Upper lobe of right lung (tissue), 1 donor: ENCODE measurements at regions not wholly inside any gene's neighbourhood (a gene's known extent, or its start where the extent isn't known, plus 50 kb on each side); places are given as distances from the start of the nearest gene placed in this dataset.

ENCODE experiments used
- ATAC-seq: fragments of 200-7000 bp; cut with Tn5 transposase; one replicate; pipeline ENCODE4 v1.9.1; 2020; ENCODE audit warnings: mild to moderate bottlenecking, moderate library complexity
- DNase-seq: peaks from one replicate; pipeline ENCODE4 v3.0.0-alpha.2; 2020
- H3K27ac ChIP-seq: fragments of 200-600 bp; one replicate; pipeline ENCODE4 v1.8.0; 2022
- H3K27me3 ChIP-seq: fragments of 200-600 bp; one replicate; pipeline ENCODE4 v1.8.0; 2022; ENCODE audit warnings: mild to moderate bottlenecking
- H3K36me3 ChIP-seq: fragments of 200-600 bp; one replicate; pipeline ENCODE4 v1.8.0; 2022
- H3K4me1 ChIP-seq: fragments of 200-600 bp; one replicate; pipeline ENCODE4 v1.8.0; 2022
- H3K4me3 ChIP-seq: fragments of 200-600 bp; one replicate; pipeline ENCODE4 v1.8.0; 2022; ENCODE audit warnings: mild to moderate bottlenecking
- H3K9me3 ChIP-seq: fragments of 200-600 bp; one replicate; pipeline ENCODE4 v1.8.0; 2022
- intact Hi-C: fragments of 100-400 bp; cut with DNase I; formaldehyde crosslinking; loops from one replicate; pipeline ENCODE4 v1.11.0; 2022
- TF ChIP-seq, protein P1 (sequence below): fragments of 200-600 bp; IDR thresholded peaks from one replicate; pipeline ENCODE4 v1.8.0; 2022; ENCODE audit warnings: antibody characterized with exemption
- donor health status: DM: no; HTN: yes; CAD: no; lungs with severe emphysema.

DNA sequence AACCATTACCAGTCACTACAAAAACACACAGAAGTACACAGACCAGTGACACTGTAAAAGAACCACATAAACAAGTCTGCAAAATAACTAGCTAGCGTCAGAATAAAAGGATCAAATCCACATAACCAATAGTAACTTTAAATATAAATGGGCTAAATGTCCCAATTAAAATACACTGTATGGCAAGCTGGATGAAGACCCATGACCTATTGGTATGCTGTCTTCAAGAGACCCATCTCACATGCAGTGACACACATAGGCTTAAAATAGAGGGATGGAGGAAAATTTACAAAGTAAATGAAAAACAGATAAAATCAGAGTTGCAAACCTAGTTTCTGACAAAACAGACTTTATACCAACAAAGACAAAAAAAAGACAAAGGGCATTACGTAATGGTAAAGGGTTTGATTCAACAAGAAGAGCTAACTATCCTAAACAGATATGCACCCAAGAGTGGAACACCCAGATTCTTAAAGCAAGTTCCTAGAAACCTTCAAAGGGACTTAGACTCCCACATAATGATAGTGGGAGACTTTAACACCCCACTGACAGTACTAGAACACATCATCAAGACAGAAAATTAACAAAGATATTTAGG lies 196.9 kb downstream of the TBX15 start:
- ATAC-seq: no peak

DNA sequence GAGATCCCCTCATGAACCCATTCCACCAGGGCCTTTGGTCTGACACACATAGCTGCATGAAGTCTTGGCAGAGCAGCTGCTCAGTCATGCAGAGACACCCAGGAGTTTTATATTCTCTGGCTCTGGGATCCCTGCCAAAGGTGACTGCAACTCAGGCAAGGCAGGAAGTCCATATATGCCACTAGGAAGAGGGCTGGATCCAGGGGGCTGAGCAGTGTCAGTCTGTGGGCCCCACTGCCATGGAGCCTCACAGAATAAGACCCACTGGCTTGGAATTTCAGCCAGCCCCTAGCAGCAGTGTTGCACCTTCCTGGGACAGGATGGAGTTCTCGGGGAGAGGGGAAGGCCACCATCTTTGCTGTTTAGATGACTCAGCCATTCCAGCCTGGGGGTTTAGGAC lies 199.7 kb downstream of the TBX15 start:
- intact Hi-C loops: no loop called here
- DNase-seq (no peak), ATAC-seq (no peak)

More for the DNA sequence above, 196.9 kb downstream of the TBX15 start:
- no peak overlapping the region for H3K27ac ChIP-seq
- TF ChIP-seq, protein P1, sequence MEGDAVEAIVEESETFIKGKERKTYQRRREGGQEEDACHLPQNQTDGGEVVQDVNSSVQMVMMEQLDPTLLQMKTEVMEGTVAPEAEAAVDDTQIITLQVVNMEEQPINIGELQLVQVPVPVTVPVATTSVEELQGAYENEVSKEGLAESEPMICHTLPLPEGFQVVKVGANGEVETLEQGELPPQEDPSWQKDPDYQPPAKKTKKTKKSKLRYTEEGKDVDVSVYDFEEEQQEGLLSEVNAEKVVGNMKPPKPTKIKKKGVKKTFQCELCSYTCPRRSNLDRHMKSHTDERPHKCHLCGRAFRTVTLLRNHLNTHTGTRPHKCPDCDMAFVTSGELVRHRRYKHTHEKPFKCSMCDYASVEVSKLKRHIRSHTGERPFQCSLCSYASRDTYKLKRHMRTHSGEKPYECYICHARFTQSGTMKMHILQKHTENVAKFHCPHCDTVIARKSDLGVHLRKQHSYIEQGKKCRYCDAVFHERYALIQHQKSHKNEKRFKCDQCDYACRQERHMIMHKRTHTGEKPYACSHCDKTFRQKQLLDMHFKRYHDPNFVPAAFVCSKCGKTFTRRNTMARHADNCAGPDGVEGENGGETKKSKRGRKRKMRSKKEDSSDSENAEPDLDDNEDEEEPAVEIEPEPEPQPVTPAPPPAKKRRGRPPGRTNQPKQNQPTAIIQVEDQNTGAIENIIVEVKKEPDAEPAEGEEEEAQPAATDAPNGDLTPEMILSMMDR: no peak
- H3K4me3 ChIP-seq: no peak overlapping the region
- no peaks in the 10 kb centered on the region for H3K4me1 ChIP-seq
- no peaks in the 10 kb centered on the region for H3K36me3 ChIP-seq
- intact Hi-C loops: no loop called here
- no peaks in the 10 kb centered on the region for H3K9me3 ChIP-seq
- DNase-seq: no peak
- H3K27me3 ChIP-seq: no peaks in the 10 kb centered on the region

DNA sequence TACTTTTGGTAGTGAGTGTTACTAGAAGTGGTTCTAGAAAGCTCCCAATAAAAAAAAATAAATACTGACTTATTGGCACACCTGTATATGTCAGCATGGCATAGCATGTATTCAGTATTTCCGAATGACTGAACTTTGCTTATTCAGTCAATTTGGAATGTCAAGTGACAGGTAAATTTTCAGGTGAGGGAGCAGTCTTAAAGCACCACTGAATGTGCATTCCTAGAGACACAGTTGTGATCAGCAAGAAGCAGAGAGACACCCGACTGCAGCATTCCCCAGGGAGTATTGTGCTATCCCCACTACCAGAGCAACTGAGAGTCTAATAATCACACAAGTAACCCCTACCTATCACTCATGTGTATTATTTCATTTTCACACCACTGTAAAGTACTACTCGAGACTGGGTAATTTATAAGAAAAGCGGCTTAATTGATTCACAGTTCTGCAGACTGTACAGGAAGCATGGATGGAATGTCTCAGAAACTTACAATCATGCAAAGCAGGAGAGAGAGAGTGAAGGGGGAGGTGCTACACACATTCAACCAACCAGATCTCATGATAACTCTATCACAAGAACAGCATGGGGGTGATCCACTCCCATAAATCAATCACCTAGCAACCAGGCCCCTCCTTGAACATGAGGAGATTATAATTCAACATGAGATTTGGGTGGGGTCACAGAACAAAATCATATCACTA lies 201.5 kb downstream of the TBX15 start:
- Histone ChIP-seq H3K4me3 (no peak overlapping the region), H3K27me3 (no peaks in the 10 kb centered on the region), H3K4me1 (no peaks in the 10 kb centered on the region), H3K9me3 (no peaks in the 10 kb centered on the region), H3K27ac (no peak overlapping the region), H3K36me3 (no peaks in the 10 kb centered on the region)
- DNase-seq (no peak), ATAC-seq (no peak)
- TF ChIP-seq, protein P1: no peak
- intact Hi-C loops: no loop called here

More for the DNA sequence above, 199.7 kb downstream of the TBX15 start:
- TF ChIP-seq, protein P1: no peak
- H3K4me1 ChIP-seq: no peaks in the 10 kb centered on the region
- no peaks in the 10 kb centered on the region for H3K9me3 ChIP-seq
- no peak overlapping the region for H3K27ac ChIP-seq
- no peaks in the 10 kb centered on the region for H3K36me3 ChIP-seq
- no peak overlapping the region for H3K4me3 ChIP-seq
- H3K27me3 ChIP-seq: no peaks in the 10 kb centered on the region

DNA sequence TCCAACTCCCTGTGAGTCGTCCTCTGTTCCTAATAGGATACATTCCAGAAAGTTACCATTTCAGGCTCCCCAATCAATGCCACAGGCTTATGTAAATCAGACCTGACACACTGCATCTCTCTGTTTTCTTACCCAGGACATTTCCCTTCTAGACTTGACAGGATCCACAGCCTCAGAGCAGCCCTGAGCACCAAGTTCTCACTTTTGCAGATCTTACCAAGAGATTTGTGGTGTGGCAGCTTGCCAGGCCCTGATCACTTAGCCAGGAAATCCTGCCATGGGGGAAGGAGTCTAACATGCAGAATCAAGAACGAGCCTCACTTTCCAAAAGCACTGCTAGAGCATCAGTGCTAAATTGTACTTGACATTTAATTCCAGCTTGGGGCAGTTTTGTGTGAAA lies 202.9 kb downstream of the TBX15 start:
- intact Hi-C loops: no loop called here
- Histone ChIP-seq H3K27ac (no peak overlapping the region), H3K4me3 (no peak overlapping the region), H3K4me1 (no peaks in the 10 kb centered on the region), H3K36me3 (no peaks in the 10 kb centered on the region), H3K27me3 (no peaks in the 10 kb centered on the region), H3K9me3 (no peaks in the 10 kb centered on the region)
- ATAC-seq (no peak), DNase-seq (no peak)
- TF ChIP-seq, protein P1: no peak

DNA sequence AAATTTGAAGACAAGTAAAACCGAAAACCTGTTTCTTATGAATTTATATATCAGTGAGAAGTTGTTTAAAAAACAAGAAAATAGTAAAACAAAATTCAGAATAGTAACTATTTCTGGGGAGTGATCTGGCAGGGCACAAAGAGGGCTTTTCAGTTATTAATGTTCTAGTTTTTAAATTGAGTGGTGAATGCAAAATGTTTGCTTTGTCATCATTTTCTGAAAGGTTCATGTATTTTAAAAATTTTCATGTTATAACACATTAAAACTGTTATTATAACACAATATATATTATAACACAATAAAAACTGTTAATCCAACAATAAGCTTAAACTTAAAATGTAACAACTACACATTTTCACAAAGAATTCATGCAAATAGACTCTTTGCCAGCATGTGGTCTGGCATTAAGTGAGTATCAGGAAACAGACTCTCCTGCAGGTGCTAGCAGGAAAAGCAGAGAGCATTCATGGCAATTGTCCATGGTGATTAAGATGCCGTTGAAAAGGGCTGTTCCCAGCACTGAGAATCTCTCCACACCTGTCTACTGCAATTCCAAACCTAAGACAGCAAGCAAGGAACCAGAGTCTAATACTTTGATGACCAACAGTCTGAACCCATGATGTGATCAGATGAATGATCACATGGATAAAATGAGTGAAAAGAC lies 204.9 kb downstream of the TBX15 start:
- no peaks in the 10 kb centered on the region for H3K36me3 ChIP-seq
- no peaks in the 10 kb centered on the region for H3K27me3 ChIP-seq
- H3K9me3 ChIP-seq: no peaks in the 10 kb centered on the region
- H3K4me3 ChIP-seq: no peak overlapping the region
- intact Hi-C loops: no loop called here
- H3K27ac ChIP-seq: no peak overlapping the region
- TF ChIP-seq, protein P1: no peak
- no peak for ATAC-seq
- no peak for DNase-seq
- H3K4me1 ChIP-seq: no peaks in the 10 kb centered on the region
